ENCODE measurements at regions not wholly inside any gene's neighbourhood (a gene's known extent, or its start where the extent isn't known, plus 50 kb on each side); places are given as distances from the start of the nearest gene placed in this dataset.

GRCh38 chr10:36191009-36191408, 548.9 kb upstream of the FZD8 start:
- FAIRE-seq: no peak

- no peak for FAIRE-seq
Observed at GRCh38 chr10:36188461-36188860, 546.4 kb upstream of the FZD8 start.

GRCh38 chr10:36188080-36188453, 546.0 kb upstream of the FZD8 start:
- FAIRE-seq: no peak

- FAIRE-seq: no peak
Observed at GRCh38 chr10:36187380-36188079, 545.4 kb upstream of the FZD8 start.

GRCh38 chr10:36185097-36185496, 543.0 kb upstream of the FZD8 start:
- no peak for FAIRE-seq

GRCh38 chr10:36183726-36184125, 541.6 kb upstream of the FZD8 start:
- FAIRE-seq: no peak

- FAIRE-seq: no peak
Observed at GRCh38 chr10:36183056-36183455, 541.0 kb upstream of the FZD8 start.

- FAIRE-seq: no peak
Observed at GRCh38 chr10:36182606-36183005, 540.5 kb upstream of the FZD8 start.

- FAIRE-seq: no peak
Observed at GRCh38 chr10:36182179-36182566, 540.1 kb upstream of the FZD8 start.

- no peak for FAIRE-seq
Observed at GRCh38 chr10:36181426-36182178, 539.5 kb upstream of the FZD8 start.

- FAIRE-seq: no peak
Observed at GRCh38 chr10:36178616-36179015, 536.5 kb upstream of the FZD8 start.

- no peak for FAIRE-seq
Observed at GRCh38 chr10:36177071-36177470, 535.0 kb upstream of the FZD8 start.

GRCh38 chr10:36175954-36176353, 533.9 kb upstream of the FZD8 start:
- no peak for FAIRE-seq

GRCh38 chr10:36173364-36173763, 531.3 kb upstream of the FZD8 start:
- no peak for FAIRE-seq

- no peak for FAIRE-seq
Observed at GRCh38 chr10:36171953-36172940, 530.2 kb upstream of the FZD8 start.

- no peak for FAIRE-seq
Observed at GRCh38 chr10:36171556-36171952, 529.5 kb upstream of the FZD8 start.

- no peak for FAIRE-seq
Observed at GRCh38 chr10:36170943-36171501, 528.9 kb upstream of the FZD8 start.

- no peak for FAIRE-seq
Observed at GRCh38 chr10:36170142-36170719, 528.1 kb upstream of the FZD8 start.

- no peak for FAIRE-seq
Observed at GRCh38 chr10:36168777-36169176, 526.7 kb upstream of the FZD8 start.

- no peak for FAIRE-seq
Observed at GRCh38 chr10:36164556-36165504, 522.7 kb upstream of the FZD8 start.

- no peak for FAIRE-seq
Observed at GRCh38 chr10:36163827-36164226, 521.7 kb upstream of the FZD8 start.
